CD4-positive, alpha-beta T cell treated with Interleukin-6 at 100 ng/mL for 8 hours (primary cell): ENCODE measurements at regions not wholly inside any gene's neighbourhood (a gene's known extent, or its start where the extent isn't known, plus 50 kb on each side); places are given as distances from the start of the nearest gene placed in this dataset.

Experiments used
- DNase-seq: peaks from one replicate; pipeline ENCODE4 v3.0.0-alpha.2; 2020; ENCODE audit warnings: mixed read lengths, low spot score

DNA sequence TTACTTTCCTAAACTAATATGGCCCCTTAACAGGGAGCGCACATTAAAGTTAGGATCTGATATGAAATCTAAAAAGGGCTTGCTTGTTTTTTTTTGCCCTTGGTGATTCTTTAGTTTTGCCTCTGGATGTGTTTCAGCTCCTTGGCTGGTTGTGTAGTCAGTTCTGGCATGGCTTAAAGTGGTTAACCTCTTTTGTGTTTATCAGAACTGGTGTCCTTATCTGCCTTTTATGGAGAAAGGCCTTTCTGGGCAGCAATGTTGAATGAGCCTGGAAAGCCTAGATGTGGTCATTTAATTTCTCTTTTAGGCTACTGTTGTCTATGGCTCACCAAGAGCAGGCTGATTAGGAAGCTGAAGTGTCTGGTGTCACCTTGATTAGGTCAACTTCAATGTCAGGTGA, 254.5 kb upstream of the ROPN1 start:
- DNase-seq: no peak

DNA sequence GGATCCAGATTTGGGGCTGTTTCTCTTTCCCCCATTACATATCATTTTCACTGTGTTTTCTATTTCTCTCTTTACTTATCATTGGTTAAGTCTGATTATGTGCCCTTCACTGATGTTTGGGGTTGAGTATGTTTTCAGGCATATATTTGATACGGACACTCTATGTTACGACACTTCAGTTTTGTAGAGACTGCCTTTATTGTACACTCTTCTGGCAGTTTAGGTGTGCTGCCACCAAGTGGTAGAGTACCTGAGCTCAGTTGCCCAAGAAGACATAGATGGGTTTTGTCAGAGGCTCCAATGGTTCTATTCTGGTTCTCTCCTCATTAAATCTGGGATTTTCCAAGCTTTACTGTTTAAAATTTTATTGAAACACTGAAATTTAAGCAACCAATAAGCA, 255.0 kb upstream of the ROPN1 start:
- DNase-seq: no peak

DNA sequence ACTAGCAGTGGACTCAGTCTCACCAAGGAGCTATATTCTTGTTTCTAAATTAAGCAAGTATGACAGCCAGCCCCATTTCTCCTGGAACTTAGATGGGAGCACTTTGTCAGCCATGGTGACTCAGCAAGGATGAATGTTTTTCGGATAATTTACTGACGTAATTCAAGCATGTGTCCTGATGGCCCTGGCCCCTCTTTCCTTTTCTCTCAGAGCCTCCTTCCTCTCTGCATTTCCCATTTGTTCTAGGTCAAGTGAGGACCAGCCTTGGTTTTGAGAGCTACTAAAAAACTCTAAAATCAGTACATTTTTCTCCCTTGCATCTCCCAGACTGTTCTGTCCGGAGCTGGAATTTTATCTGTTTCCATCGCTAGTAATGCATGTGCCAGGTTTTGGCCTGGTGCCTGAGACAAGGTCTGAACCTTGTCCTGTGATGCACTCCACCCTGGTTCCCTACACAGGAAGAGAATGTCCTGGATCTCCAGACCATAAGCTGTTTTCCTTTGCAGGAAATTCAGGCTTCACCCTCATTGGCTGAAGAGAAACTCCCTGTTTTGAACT, 256.6 kb upstream of the ROPN1 start:
- no peak for DNase-seq

- DNase-seq: no peak
These were observed 257.1 kb upstream of the ROPN1 start for GRCh38 chr3:124249038-124249437.

GRCh38 chr3:124250053-124250452, 258.1 kb upstream of the ROPN1 start:
- DNase-seq: no peak

- DNase-seq: no peak
These were observed 264.2 kb upstream of the ROPN1 start for GRCh38 chr3:124256156-124256555.

DNA sequence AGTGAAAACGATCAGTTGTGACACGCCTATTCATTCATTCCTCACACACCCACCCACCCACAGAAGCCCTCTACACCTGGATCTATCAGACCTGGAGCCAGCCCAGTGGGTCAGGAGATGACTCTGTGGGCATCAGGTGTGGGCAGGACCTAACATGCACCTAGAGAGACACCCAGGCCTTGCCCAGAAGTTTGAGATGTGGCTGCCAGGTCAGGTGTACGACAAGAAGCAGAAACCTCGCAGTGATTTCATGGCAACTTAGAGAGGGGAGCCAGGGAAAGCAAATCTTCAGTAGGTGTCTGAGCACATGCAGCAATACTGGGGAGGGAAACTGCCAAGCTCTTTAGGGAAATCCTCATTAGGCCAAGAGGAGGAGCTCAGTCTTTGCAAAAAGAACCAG, 264.7 kb upstream of the ROPN1 start:
- no peak for DNase-seq

DNA sequence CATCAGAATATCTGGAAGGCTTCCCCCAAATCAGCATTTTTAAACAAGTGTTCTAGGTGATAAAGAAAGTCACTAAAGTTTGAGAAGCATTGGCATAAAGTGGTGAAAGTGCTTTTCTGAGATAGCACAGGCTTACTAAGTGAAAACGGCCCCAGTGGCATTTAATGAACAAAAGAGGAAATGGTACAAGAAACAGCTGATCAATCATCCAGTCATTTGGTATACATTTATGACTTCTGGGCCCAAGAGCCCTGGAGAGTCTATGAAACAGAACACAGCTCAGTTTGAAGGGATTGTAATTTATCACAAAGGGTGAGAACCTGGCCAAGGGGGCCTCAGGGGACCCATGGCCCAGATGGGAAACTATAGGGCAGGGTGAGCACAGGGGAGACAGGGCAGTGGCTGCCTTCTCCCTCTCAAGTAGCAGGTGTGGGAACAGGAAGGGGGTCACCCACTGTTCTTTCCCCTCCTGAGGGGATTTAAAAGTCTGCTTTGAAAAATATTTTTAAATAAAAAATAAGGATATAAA, 265.5 kb upstream of the ROPN1 start:
- no peak for DNase-seq

GRCh38 chr3:124258057-124258500, 266.2 kb upstream of the ROPN1 start:
- no peak for DNase-seq

DNA sequence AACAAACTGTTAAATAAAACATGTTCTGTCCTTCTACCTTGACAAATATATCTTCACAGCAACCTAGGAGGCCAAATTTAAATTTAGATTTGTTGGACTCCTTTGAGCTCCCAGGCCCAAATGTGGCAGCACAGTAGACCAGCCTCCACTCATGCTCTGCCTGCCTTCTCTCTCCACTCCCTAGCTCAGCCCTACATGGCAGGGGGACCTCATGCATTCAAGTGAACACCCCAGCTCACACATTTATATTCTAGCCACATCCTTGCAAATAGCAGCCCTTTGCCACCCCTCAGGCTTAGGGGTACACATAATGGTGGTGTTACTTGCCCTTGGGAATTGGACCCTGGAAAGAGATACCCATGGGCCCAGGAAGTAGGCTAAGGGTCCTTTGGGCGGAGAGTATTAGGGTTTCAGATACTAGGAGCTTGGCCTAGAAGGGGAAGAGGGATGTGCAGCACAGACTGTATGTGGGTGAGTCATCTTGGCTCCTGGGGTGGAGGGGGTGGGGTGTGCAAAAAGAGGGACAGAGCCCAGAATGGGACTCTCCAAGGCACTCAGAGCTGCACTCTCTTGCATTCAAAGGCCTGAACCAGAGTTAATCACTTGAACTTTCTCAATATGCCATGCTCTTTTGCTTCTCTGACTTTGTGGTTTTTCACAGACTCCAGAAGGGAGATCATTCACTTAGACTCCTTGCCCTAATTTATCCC, 268.4 kb upstream of the ROPN1 start:
- DNase-seq: no peak

DNA sequence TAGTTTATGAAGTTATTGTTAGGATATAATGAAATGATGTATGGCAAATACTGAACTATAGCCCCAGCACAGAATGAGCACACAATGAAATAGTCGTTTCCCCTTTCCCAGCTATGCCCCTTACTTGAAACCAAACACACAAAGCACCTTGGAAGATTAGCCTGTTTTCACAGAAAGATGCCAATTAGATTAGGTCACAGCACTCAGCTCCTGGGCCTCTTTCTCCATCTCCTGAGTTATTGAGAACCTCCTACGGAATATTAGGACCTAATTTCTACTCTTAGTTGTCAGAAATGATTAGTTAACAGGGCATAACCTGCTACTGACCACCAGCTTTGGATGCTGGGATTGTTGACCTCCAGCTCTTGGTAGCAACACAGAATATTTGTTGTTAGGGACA, 269.4 kb upstream of the ROPN1 start:
- no peak for DNase-seq

- no peak for DNase-seq
These were observed 271.2 kb upstream of the ROPN1 start for GRCh38 chr3:124263168-124263567.

- DNase-seq: no peak
These were observed 272.4 kb upstream of the ROPN1 start for GRCh38 chr3:124264346-124264745.

- DNase-seq: no peak
These were observed 274.6 kb upstream of the ROPN1 start for GRCh38 chr3:124266487-124266886.

GRCh38 chr3:124267406-124267805, 275.5 kb upstream of the ROPN1 start:
- DNase-seq: no peak

GRCh38 chr3:124268355-124268754, 276.4 kb upstream of the ROPN1 start:
- no peak for DNase-seq

DNA sequence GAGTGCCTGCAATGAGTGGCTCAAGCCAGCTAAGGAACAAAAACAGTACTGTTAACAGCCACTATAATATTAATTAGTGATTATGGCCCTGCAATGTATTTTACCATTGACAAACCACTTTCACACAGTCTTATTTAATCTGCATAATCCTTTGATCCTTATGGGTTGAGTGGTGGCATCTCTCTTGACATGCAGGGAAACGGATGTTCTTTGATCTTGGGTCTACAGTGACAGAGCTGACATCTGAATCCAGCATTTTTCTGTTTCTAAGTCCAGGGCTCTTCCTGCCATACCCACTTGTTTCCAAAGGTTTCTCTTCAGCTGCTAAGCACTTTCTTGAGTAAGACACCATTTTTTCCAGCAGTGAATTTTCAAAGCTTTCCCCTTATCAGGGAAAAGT, 277.7 kb upstream of the ROPN1 start:
- DNase-seq: no peak

DNA sequence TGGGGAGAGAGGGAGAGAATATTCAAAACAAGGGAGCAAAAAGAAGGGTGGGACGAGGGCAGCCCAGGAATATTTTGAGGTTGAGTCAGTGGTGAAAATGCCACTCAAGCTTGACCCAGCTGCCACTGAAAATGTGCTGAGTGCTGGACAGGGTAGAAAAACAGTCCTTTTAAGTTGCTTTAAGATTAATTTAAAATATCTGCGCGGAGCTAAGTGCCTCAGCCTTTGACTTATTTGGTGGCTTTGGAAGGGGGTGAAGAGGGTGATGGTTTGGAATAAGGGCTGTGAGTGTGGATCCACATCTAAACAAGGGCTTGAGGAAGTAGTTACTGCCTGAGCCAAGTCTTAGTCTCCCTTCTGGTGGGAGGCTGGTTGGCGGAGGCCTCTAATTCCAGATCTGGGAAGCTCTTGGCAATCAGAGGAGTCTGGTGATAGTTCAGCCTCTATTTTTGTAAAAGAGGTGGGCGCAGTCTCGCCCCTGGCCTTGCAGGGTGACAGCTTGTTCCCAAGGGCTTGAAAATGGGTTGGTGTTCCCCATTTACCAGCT, 280.8 kb upstream of the ROPN1 start:
- DNase-seq: no peak

DNA sequence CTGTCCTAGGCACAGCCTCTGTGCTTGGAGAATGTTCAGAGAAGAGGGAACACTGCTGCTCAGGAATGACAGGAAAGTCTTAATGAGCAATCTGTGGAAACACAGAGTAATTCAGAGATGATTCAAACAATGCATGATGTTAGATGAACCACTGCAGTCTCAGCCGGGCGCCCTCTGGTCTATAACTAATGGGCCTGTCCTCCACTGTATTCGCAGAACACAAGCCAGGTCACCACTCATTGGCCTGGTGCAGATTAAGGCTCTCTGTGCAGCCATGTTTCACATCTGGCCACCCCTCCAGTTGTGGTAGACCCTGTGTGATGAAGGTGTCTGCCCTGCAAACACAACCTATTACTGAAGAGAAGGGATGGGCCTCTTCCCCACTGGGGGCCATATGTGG, 281.7 kb upstream of the ROPN1 start:
- DNase-seq: no peak

- DNase-seq: no peak
These were observed 282.1 kb upstream of the ROPN1 start for GRCh38 chr3:124274051-124274450.

- DNase-seq: no peak
These were observed 283.5 kb upstream of the ROPN1 start for GRCh38 chr3:124275412-124275811.

- DNase-seq: no peak
These were observed 284.2 kb upstream of the ROPN1 start for GRCh38 chr3:124276133-124276532.

DNA sequence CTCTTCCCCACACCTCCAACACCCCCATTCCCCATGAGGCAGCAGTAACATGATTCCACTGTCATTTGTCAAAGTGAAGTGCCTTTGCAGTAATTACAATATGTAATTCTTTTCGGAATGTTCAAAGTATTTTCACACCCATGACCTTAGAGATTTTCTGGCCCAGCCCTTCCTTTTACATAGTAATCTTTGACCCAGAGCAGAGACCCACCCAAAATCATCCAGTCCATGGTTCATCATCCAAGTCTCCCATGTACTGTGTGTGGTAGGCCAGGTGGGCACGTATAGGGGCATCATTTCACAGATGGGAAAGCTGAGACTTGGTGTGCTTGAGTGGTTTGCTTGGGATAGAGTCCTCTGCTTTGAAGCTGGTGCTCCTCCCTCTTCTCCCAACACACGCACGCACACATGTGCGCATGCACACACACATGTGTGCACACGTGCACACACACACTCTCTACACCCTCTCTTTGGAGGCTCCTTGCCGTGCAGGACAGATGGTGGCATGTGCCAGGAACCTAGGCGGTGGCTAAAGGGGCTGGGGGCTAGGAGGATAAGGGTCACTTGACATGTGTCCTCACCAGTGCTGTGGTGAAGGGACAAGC, 284.7 kb upstream of the ROPN1 start:
- DNase-seq: no peak
